GM12874 (cell line): ENCODE measurements at regions not wholly inside any gene's neighbourhood (a gene's known extent, or its start where the extent isn't known, plus 50 kb on each side); places are given as distances from the start of the nearest gene placed in this dataset.

Experiments used
- CTCF ChIP-seq: IDR thresholded peaks from 2 replicates; pipeline ENCODE4 v1.5.1; 2011; ENCODE audit warnings: low read depth, mild to moderate bottlenecking, control low read depth, low read length, moderate library complexity; ENCODE audit not compliant: insufficient read depth

GRCh38 chr6:14664112-14664601 is 546.6 kb downstream of the CD83 start:
- no peak for TF ChIP-seq CTCF

- no peak for TF ChIP-seq CTCF
Observed at GRCh38 chr6:14664621-14665315, 547.2 kb downstream of the CD83 start.

- no peak for TF ChIP-seq CTCF
Observed at GRCh38 chr6:14665827-14666724, 548.5 kb downstream of the CD83 start.

- no peak for TF ChIP-seq CTCF
Observed at GRCh38 chr6:14670806-14671205, 553.2 kb downstream of the CD83 start.

- no peak for TF ChIP-seq CTCF
Observed at GRCh38 chr6:14671261-14671681, 553.7 kb downstream of the CD83 start.

- no peak for TF ChIP-seq CTCF
Observed at GRCh38 chr6:14671937-14672336, 554.4 kb downstream of the CD83 start.

- no peak for TF ChIP-seq CTCF
Observed at GRCh38 chr6:14673201-14673600, 555.6 kb downstream of the CD83 start.
